Mesenchymal stem cell (in vitro differentiated cells and primary cell): ENCODE measurements at regions not wholly inside any gene's neighbourhood (a gene's known extent, or its start where the extent isn't known, plus 50 kb on each side); places are given as distances from the start of the nearest gene placed in this dataset.
A peak's percentile ranks its signal among the peaks of the same experiment; 100 is the strongest.

ENCODE experiments used
- DNase-seq: peaks from one replicate; pipeline ENCODE4 v3.0.0-alpha.2; 2013
- H2AFZ ChIP-seq: one replicate; pipeline ENCODE4 v1.6.1; 2013; ENCODE audit warnings: low read depth, mild to moderate bottlenecking, control low read depth, inconsistent platforms, low read length, moderate library complexity
- H2AK5ac ChIP-seq: 2 replicates; pipeline ENCODE4 v1.6.1; 2013; ENCODE audit warnings: low read length, moderate library complexity, mild to moderate bottlenecking, inconsistent platforms; ENCODE audit not compliant: severe bottlenecking
- H2BK120ac ChIP-seq: one replicate; pipeline ENCODE4 v1.6.1; 2013; ENCODE audit warnings: low read depth, mild to moderate bottlenecking, inconsistent platforms, low read length, moderate library complexity
- H2BK12ac ChIP-seq, 2 experiments: one replicate each; pipeline ENCODE4 v1.6.1; 2013; ENCODE audit warnings: inconsistent platforms in 2 of 2, low read length in 2 of 2, mild to moderate bottlenecking in 2 of 2, moderate library complexity in 2 of 2, control low read depth in 1 of 2
- H2BK15ac ChIP-seq: one replicate; pipeline ENCODE4 v1.6.1; 2013; ENCODE audit warnings: mild to moderate bottlenecking, low read depth, inconsistent platforms; ENCODE audit not compliant: poor library complexity, severe bottlenecking
- H2BK5ac ChIP-seq: 2 replicates; pipeline ENCODE4 v1.6.1; 2013; ENCODE audit warnings: low read depth, mild to moderate bottlenecking, low read length, control low read depth, inconsistent platforms; ENCODE audit not compliant: poor library complexity, severe bottlenecking
- H3K14ac ChIP-seq, 2 experiments: one replicate each; pipeline ENCODE4 v1.6.1; 2013; ENCODE audit warnings: inconsistent platforms in 2 of 2, low read length in 2 of 2, control low read depth in 1 of 2, mild to moderate bottlenecking in 1 of 2, moderate library complexity in 1 of 2
- H3K18ac ChIP-seq, 2 experiments: one replicate each; pipeline ENCODE4 v1.6.1; 2013; ENCODE audit warnings: inconsistent platforms in 2 of 2, low read length in 2 of 2, control low read depth in 1 of 2, low read depth in 1 of 2, mild to moderate bottlenecking in 1 of 2
- H3K23ac ChIP-seq, 2 experiments: one replicate each; pipeline ENCODE4 v1.6.1; 2013; ENCODE audit warnings: inconsistent platforms in 2 of 2, low read length in 2 of 2, mild to moderate bottlenecking in 2 of 2, moderate library complexity in 2 of 2, control low read depth in 1 of 2
- H3K27ac ChIP-seq: 2 replicates; pipeline ENCODE4 v1.5.1; 2013; ENCODE audit warnings: mild to moderate bottlenecking, moderate library complexity, low read length, control low read depth, inconsistent platforms; ENCODE audit not compliant: poor library complexity, severe bottlenecking
- H3K27me3 ChIP-seq, 2 experiments: 2 replicates each; pipeline versions ENCODE4 v1.6.1 to v1.7.0; 2013; ENCODE audit warnings: low read length in 2 of 2, mild to moderate bottlenecking in 2 of 2, moderate library complexity in 2 of 2, control low read depth in 1 of 2, inconsistent platforms in 1 of 2; ENCODE audit not compliant: control insufficient read depth in 1 of 2, insufficient read depth in 1 of 2
- H3K36me3 ChIP-seq, 2 experiments: 2 replicates each; pipeline versions ENCODE4 v1.6.1 to v1.7.0; 2013; ENCODE audit warnings: low read length in 2 of 2, control low read depth in 1 of 2, inconsistent platforms in 1 of 2, low read depth in 1 of 2, mild to moderate bottlenecking in 1 of 2; ENCODE audit not compliant: insufficient read depth in 2 of 2, control insufficient read depth in 1 of 2
- H3K4ac ChIP-seq, 2 experiments: one replicate each; pipeline ENCODE4 v1.6.1; 2013; ENCODE audit warnings: inconsistent platforms in 2 of 2, low read length in 2 of 2, mild to moderate bottlenecking in 2 of 2, moderate library complexity in 2 of 2, control low read depth in 1 of 2, low read depth in 1 of 2
- H3K4me1 ChIP-seq: 2 replicates; pipeline ENCODE4 v1.6.1; 2013; ENCODE audit warnings: low read depth, low read length, control low read depth; ENCODE audit not compliant: control insufficient read depth, insufficient read depth
- H3K4me2 ChIP-seq: 2 replicates; pipeline ENCODE4 v1.6.1; 2013; ENCODE audit warnings: low read length, mild to moderate bottlenecking, inconsistent platforms; ENCODE audit not compliant: poor library complexity, severe bottlenecking
- H3K4me3 ChIP-seq, 2 experiments: 2 replicates each; pipeline versions ENCODE4 v1.5.1 to v1.7.0; 2013; ENCODE audit warnings: low read length in 2 of 2, mild to moderate bottlenecking in 2 of 2, control low read depth in 1 of 2, low read depth in 1 of 2; ENCODE audit not compliant: insufficient read depth in 1 of 2
- H3K79me1 ChIP-seq: replicated peaks from 2 replicates; pipeline ENCODE4 v1.6.1; 2013; ENCODE audit warnings: mild to moderate bottlenecking, control low read depth, low read length, inconsistent platforms; ENCODE audit not compliant: poor library complexity, severe bottlenecking
- H3K9ac ChIP-seq: 2 replicates; pipeline ENCODE4 v1.7.0; 2013; ENCODE audit warnings: mild to moderate bottlenecking, low read length, moderate library complexity
- H3K9me3 ChIP-seq: 2 replicates; pipeline ENCODE4 v1.7.0; 2013; ENCODE audit warnings: mild to moderate bottlenecking, low read length; ENCODE audit not compliant: control insufficient read depth
- H4K8ac ChIP-seq: one replicate; pipeline ENCODE4 v1.6.1; 2013; ENCODE audit warnings: inconsistent platforms, mild to moderate bottlenecking, low read length, moderate library complexity
- H4K91ac ChIP-seq: one replicate; pipeline ENCODE4 v1.6.1; 2013; ENCODE audit warnings: mild to moderate bottlenecking, low read length, inconsistent platforms
- WGBS: methylation state at CpG from one replicate; pipeline ENCODE4 v1.1.7; 2013; ENCODE audit warnings: mixed read lengths; 5-methylcytosine and 5-hydroxymethylcytosine counted together

- Histone ChIP-seq H3K23ac (no peak overlapping the region), H3K4ac (no peak overlapping the region), H3K79me1 (no peaks in the 10 kb centered on the region), H2BK12ac (no peak overlapping the region), H3K9ac (no peak overlapping the region), H2BK15ac (no peak overlapping the region), H3K18ac (no peak overlapping the region), H3K27me3 (peaks cover 5 to 66% of the 10 kb centered on the region in 2 experiments), H3K27ac (no peak overlapping the region), H3K9me3 (no peaks in the 10 kb centered on the region), H3K4me2 (no peak overlapping the region), H4K8ac (no peak overlapping the region), H2BK120ac (no peak overlapping the region), H3K36me3 (no peaks in the 10 kb centered on the region), H4K91ac (no peak overlapping the region), H3K14ac (no peak overlapping the region), H2AFZ (no peak overlapping the region), H3K4me3 (no peak overlapping the region), H2AK5ac (no peak overlapping the region), H3K4me1 (peaks cover 3% of the 10 kb centered on the region), H2BK5ac (no peak overlapping the region)
- DNase-seq, result no peak
- WGBS, result 90% methylated on average over 5 of the region's 5 CpGs
These were observed 78.4 kb upstream of the FZD7 start for GRCh38 chr2:201955231-201955630.

GRCh38 chr2:201955702-201956141 is 77.9 kb upstream of the FZD7 start:
- Histone ChIP-seq H3K4ac (no peak overlapping the region), H3K27me3 (peaks cover 5 to 70% of the 10 kb centered on the region in 2 experiments), H2AK5ac (no peak overlapping the region), H3K23ac (no peak overlapping the region), H2BK15ac (no peak overlapping the region), H3K18ac (no peak overlapping the region), H3K36me3 (no peaks in the 10 kb centered on the region), H3K4me3 (no peak overlapping the region), H3K27ac (no peak overlapping the region), H3K4me1 (peaks cover 3% of the 10 kb centered on the region), H2BK12ac (no peak overlapping the region), H3K79me1 (no peaks in the 10 kb centered on the region), H4K8ac (no peak overlapping the region), H2BK120ac (no peak overlapping the region), H3K14ac (no peak overlapping the region), H2AFZ (no peak overlapping the region), H3K4me2 (no peak overlapping the region), H4K91ac (no peak overlapping the region), H3K9ac (no peak overlapping the region), H2BK5ac (no peak overlapping the region), H3K9me3 (no peaks in the 10 kb centered on the region)
- no peak for DNase-seq
- WGBS, result 78% methylated on average over 4 of the region's 4 CpGs

- DNase-seq, result no peak
- Histone ChIP-seq H3K4me1 (peaks cover 3% of the 10 kb centered on the region), H3K4me3 (no peak overlapping the region), H3K9ac (no peak overlapping the region), H3K36me3 (no peaks in the 10 kb centered on the region), H3K27me3 (peaks cover 5 to 74% of the 10 kb centered on the region in 2 experiments), H3K14ac (peak overlapping the region in 1 of 2 experiments; percentile 9), H2BK5ac (no peak overlapping the region), H3K23ac (no peak overlapping the region), H2BK120ac (no peak overlapping the region), H3K4me2 (no peak overlapping the region), H3K9me3 (no peaks in the 10 kb centered on the region), H2BK15ac (no peak overlapping the region), H4K8ac (no peak overlapping the region), H2BK12ac (no peak overlapping the region), H3K18ac (peak overlapping the region in 1 of 2 experiments; percentile 29), H3K27ac (no peak overlapping the region), H3K79me1 (no peaks in the 10 kb centered on the region), H2AFZ (no peak overlapping the region), H3K4ac (no peak overlapping the region), H2AK5ac (no peak overlapping the region), H4K91ac (no peak overlapping the region)
- WGBS, result 93% methylated on average over 7 of the region's 7 CpGs
These were observed 77.3 kb upstream of the FZD7 start for GRCh38 chr2:201956361-201956760.

- Histone ChIP-seq H3K18ac (no peak overlapping the region), H2BK5ac (no peak overlapping the region), H3K27me3 (peaks cover 5 to 71% of the 10 kb centered on the region in 2 experiments), H3K4me3 (no peak overlapping the region), H4K91ac (no peak overlapping the region), H2AFZ (no peak overlapping the region), H3K4ac (no peak overlapping the region), H3K4me2 (no peak overlapping the region), H2BK15ac (no peak overlapping the region), H3K36me3 (no peaks in the 10 kb centered on the region), H3K79me1 (no peaks in the 10 kb centered on the region), H3K9ac (no peak overlapping the region), H4K8ac (no peak overlapping the region), H3K27ac (no peak overlapping the region), H3K23ac (no peak overlapping the region), H2BK12ac (no peak overlapping the region), H3K14ac (no peak overlapping the region), H2BK120ac (no peak overlapping the region), H2AK5ac (no peak overlapping the region), H3K9me3 (no peaks in the 10 kb centered on the region), H3K4me1 (peaks cover 3% of the 10 kb centered on the region)
- no CpG with 5 or more reads among the region's 1 CpG for WGBS
- no peak for DNase-seq
These were observed 76.6 kb upstream of the FZD7 start for GRCh38 chr2:201957091-201957490.
